GM03348 (cell line): ENCODE measurements at regions not wholly inside any gene's neighbourhood (a gene's known extent, or its start where the extent isn't known, plus 50 kb on each side); places are given as distances from the start of the nearest gene placed in this dataset.

Source experiments
- DNase-seq: peaks from one replicate; pipeline ENCODE4 v3.0.0; 2012; ENCODE audit warnings: low spot score

GRCh38 chr6:3593161-3593560 lies 136.3 kb upstream of the SLC22A23 start:
- DNase-seq = no peak

GRCh38 chr6:3592371-3592941 lies 135.6 kb upstream of the SLC22A23 start:
- DNase-seq = peak; percentile 80

DNA sequence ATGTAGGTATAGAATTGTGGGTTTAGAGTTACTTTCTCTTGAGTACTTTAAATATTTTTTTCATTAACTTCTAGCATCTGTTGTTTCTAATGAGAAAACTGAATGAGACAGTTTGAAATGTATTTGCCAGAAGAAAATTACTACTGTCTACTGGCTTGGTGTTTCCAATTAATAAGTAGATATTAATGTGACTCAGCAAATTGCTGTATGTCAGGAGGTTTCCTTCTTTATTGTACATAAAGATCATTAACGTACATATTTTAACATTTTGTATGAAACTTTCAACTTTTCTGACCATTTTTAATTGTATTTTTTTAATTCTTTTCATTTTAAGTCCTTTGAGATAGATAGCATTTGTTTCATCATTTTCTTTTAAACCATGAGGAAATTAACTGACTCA lies 135.1 kb upstream of the SLC22A23 start:
- DNase-seq = no peak

DNA sequence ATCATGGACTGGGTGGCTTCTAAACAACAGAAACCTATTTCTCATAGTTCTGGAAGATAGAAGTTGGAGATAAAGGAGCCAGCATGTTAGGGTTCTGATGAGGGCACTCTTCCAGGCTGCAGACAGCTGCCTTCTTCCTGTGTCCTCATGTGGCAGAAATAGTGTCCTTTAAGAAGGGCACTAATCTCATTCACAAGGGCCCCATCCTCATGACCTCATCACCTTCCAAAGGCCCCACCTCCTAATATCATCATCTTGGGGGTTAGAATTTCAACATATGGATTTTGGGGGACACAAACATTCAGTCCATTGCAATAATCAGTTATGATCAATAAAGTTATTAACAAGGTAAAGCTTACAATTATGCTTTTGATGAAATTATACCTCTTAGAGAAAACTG lies 130.8 kb upstream of the SLC22A23 start:
- no peak for DNase-seq

GRCh38 chr6:3585320-3585935 lies 128.6 kb upstream of the SLC22A23 start:
- DNase-seq = peak; percentile 74

DNA sequence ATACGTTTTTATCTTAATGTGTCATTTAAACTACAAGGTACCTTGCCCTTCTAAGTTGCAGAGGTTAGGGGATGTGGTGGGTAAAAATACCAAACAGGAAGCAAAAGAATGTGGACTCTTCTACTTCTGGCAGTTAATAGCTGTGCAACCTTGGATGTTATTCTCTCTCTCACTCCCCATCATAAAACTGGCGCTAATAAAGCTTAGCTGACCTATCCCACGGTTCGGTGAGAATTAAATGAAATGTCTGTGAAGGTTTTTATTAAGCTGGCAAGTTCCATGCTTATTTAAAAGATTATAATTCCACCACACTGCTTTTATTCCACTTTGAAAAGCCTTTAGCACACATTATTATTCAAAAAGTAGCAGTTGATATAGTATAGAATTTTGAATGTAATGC lies 127.8 kb upstream of the SLC22A23 start:
- DNase-seq = no peak

DNA sequence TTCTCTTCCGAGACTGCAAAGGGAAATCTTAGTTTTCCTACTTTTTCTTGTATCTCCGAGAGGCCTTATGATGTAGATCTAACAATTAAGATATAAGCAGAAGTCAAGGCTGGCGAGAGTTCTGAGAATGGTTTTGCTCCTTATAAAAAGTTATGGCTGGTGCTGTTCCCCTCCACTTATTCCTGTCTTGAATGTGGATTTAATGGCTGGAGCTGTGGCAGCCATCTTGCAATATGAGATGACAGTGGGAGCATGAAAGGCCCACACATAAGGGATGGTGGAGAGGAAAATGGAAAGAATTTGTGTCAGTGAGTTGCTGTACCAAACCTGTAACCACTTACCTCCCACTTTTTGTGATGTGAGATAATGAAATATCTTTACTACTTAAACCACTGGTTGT lies 124.6 kb upstream of the SLC22A23 start:
- DNase-seq = no peak

GRCh38 chr6:3579652-3580175 lies 122.9 kb upstream of the SLC22A23 start:
- DNase-seq = no peak

DNA sequence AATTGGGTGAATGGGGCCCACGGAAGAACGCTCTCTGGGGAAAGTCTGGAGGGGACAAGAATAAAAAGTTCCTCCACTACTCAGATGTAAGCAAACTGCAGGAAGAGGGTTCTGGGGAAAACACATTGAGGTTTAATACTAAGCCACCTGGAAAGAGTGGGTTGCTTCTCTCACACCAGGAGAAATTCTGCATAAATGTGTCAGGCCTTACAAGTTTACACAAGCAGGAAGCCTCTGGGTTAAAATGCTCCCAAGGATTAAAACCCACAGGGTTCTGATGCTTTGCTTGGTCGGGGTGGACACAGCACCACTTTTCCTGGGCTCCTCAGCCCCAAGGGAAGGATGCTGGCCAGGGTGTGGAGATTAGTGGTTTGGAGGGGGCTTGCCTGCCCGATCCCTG lies 122.1 kb upstream of the SLC22A23 start:
- DNase-seq = no peak

GRCh38 chr6:3577517-3577916 lies 120.7 kb upstream of the SLC22A23 start:
- no peak for DNase-seq

- DNase-seq = no peak
Observed at GRCh38 chr6:3575701-3576100, 118.9 kb upstream of the SLC22A23 start.

GRCh38 chr6:3575166-3575565 lies 118.3 kb upstream of the SLC22A23 start:
- DNase-seq = no peak

- no peak for DNase-seq
Observed at GRCh38 chr6:3573670-3574069, 116.8 kb upstream of the SLC22A23 start.

DNA sequence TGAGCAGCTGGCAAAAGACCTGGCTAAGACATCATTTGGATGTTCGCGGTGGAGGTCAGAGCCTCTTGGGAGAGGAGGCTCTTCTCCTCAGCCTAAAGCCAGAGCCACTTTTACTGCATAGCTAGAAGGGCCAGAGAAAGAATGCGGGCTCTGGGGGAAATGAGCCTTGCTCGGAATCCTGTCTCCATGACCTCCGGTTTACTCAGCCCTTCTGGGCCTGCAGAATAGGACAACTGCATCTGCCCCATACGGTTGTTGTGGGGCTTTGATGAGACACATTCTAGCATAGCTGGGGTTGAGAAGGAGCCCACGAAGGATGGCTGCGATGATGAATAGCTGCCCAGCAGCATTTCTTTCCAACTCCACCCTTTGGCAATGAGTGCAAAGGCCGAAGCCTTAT lies 115.0 kb upstream of the SLC22A23 start:
- no peak for DNase-seq

DNA sequence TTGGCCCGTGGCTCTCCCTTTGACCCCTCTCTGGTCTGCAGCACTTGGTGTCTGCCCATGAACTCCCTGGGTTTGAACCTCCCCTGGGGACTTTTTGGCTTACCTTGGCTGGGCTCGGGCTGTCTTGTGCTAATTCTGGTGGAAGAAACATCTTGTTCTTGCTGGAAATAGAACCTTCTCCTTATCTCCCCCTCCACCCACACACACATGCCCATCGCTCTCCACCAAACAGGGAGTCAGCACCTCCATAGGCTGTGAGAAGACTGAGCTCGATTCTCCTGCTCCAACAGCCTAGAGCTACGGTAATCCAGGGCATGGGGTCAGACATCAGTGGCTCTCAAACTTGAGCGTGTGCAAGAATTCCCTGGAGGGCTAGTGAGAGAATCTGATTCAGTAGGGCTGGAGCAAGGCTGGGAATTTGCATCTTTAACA lies 114.4 kb upstream of the SLC22A23 start:
- DNase-seq = no peak

GRCh38 chr6:3569816-3570215 lies 113.0 kb upstream of the SLC22A23 start:
- DNase-seq = no peak

DNA sequence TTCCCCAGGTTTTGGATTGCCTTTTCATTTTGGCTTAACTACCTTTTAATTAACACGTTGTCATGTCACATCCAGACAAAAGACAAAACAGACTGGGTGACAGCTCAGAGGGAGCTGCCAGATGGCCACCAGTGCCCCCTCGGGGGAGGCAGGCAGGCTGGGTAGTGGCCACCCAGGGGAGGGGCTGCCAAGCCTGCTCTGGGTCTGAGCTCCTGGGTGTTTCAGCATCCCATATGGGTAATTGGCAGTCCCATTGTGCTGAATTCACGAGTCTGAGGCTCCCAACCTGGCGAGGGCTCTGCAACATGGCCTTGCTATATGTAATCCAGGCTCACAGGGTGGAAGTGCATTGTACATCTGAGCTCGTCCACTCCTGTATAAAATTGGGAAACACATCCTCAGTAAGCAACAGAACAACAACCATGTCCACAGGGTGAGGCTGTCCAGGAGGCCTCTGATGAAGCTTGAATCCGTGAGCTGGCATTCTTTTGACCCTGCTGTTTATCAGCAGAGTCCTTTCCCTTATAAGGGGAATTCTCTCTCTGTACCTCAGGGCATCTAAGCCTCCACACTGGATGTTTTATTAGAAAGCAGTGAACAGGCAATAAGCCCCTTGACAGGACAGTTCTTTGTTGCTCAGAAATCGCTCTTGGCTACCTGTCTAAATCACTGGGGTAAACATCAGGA lies 111.7 kb upstream of the SLC22A23 start:
- DNase-seq = no peak

- DNase-seq = peak; percentile 62
Observed at GRCh38 chr6:3566812-3567211, 110.0 kb upstream of the SLC22A23 start.

GRCh38 chr6:3565291-3565690 lies 108.4 kb upstream of the SLC22A23 start:
- no peak for DNase-seq

DNA sequence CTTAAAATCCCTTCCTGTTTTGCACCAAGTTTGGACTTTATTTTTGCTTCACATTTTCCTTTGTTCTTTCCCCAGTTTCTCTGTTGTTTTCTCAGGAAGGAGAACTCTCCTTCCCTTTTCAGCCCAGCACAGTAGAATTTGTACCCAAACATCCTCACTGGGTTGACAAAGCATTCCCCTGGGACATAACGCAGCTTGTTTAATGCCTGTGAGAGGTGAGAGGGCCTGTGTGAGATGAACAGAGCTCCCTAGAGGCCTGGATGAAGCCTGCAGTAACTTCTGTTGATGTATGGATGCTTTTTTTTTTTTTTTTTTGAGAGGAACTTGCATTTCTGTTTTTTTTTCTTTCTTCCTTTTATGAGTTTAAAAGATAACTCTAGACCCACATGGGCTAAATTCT lies 104.9 kb upstream of the SLC22A23 start:
- DNase-seq = no peak

DNA sequence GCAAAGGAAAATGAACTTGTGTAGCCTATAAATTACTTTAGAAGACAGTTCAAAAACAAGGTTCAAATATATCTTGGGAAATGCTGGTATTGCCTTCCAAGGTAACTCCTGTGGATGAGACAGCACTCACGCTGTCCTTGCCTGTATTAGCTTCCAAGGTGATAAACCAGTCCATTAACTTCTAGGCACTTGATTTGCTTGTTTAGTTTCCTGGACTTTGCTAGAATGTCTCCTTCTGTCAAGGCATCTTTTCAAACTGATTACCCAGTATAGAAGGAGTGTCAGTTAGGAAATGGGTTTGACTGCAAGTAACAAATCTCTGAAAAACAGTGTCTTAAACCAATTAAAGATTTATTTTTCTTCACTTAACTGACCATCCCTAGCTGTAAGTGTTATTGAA lies 103.4 kb upstream of the SLC22A23 start:
- DNase-seq = no peak

- no peak for DNase-seq
Observed at GRCh38 chr6:3559561-3559960, 102.7 kb upstream of the SLC22A23 start.

DNA sequence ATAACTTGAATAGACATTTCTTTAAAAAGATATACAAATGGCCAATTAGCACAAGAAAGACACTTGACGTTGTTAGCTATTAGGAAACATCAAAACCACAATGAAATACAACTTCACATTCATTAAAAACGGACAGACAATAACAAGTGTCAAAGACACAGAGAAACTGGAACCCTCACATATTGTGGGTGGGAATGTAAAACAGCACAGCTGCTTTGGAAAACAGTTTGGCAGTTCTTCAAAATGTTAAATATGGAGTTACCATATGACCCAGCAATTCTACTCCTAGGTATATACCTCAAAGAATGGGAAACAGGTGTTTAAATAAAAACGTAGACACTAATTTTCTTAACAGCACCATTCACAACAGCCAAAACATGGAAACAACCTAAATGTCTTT lies 100.5 kb upstream of the SLC22A23 start:
- no peak for DNase-seq

DNA sequence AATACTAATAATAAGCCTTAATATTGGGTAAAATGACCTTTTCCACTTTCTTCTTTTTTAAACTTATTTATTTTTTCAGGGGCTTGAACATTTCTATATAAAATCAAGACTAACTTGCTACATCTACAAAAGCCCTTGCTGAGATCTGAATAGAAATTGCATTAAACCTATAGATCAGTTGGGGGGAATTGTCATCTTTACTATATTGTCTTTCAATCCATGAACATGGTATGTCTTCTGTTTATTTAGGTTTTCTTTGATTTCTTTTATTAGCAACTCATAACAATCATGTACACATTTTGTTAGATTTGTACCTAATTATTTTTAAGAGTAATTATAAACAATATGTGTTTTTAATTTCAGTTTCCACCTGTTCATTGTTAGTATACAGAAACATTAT lies 96.4 kb upstream of the SLC22A23 start:
- DNase-seq = no peak
